ENCODE measurements at regions not wholly inside any gene's neighbourhood (a gene's known extent, or its start where the extent isn't known, plus 50 kb on each side); places are given as distances from the start of the nearest gene placed in this dataset.

- Histone ChIP-seq H3K4me2 (ENCODE audit: low read length) (no peak overlapping the region), H3K79me2 (ENCODE audit: insufficient read depth, low read length) (no peaks in the 10 kb centered on the region), H3K9me2 (ENCODE audit: low read depth, low read length) (no peaks in the 10 kb centered on the region), H3K9ac (ENCODE audit: low read length) (no peak overlapping the region), H2AFZ (ENCODE audit: low read length) (no peak overlapping the region), H3K27ac (ENCODE audit: low read depth, low read length, poor library complexity, severe bottlenecking) (no peak overlapping the region), H3K4me1 (ENCODE audit: insufficient read depth, low read length, severe bottlenecking) (no peaks in the 10 kb centered on the region), H3K36me3 (ENCODE audit: insufficient read depth, low read length) (no peaks in the 10 kb centered on the region), H4K20me1 (ENCODE audit: insufficient read depth, low read length) (no peaks in the 10 kb centered on the region), H3K4me3 (ENCODE audit: low read depth, low read length, poor library complexity, severe bottlenecking) (no peak overlapping the region), H3K9me3 (ENCODE audit: low read length) (no peaks in the 10 kb centered on the region), H3K27me3 (ENCODE audit: insufficient read depth, low read length) (no peaks in the 10 kb centered on the region), H3F3A (ENCODE audit: insufficient read depth, low read length) (no peaks in the 10 kb centered on the region)
- TF ChIP-seq EZH2 (IDR thresholded peaks at IDR 0.05; ENCODE audit: borderline replicate concordance, low read length) (no peak), CTCF (IDR thresholded peaks at IDR 0.05; ENCODE audit: low read length) (no peak)
These were observed 154.8 kb downstream of the ZBTB18 start for GRCh38 chr1:244205906-244206305.

- Histone ChIP-seq H3K9me2 (ENCODE audit: low read depth, low read length) (no peaks in the 10 kb centered on the region), H3F3A (ENCODE audit: insufficient read depth, low read length) (no peaks in the 10 kb centered on the region), H3K9ac (ENCODE audit: low read length) (no peak overlapping the region), H3K79me2 (ENCODE audit: insufficient read depth, low read length) (no peaks in the 10 kb centered on the region), H2AFZ (ENCODE audit: low read length) (no peak overlapping the region), H3K9me3 (ENCODE audit: low read length) (no peaks in the 10 kb centered on the region), H4K20me1 (ENCODE audit: insufficient read depth, low read length) (no peaks in the 10 kb centered on the region), H3K4me1 (ENCODE audit: insufficient read depth, low read length, severe bottlenecking) (no peaks in the 10 kb centered on the region), H3K4me3 (ENCODE audit: low read depth, low read length, poor library complexity, severe bottlenecking) (no peak overlapping the region), H3K4me2 (ENCODE audit: low read length) (no peak overlapping the region), H3K36me3 (ENCODE audit: insufficient read depth, low read length) (no peaks in the 10 kb centered on the region), H3K27ac (ENCODE audit: low read depth, low read length, poor library complexity, severe bottlenecking) (no peak overlapping the region), H3K27me3 (ENCODE audit: insufficient read depth, low read length) (no peaks in the 10 kb centered on the region)
- TF ChIP-seq CTCF (IDR thresholded peaks at IDR 0.05; ENCODE audit: low read length), result no peak
- no peak for TF ChIP-seq EZH2 (IDR thresholded peaks at IDR 0.05; ENCODE audit: borderline replicate concordance, low read length)
These were observed 156.2 kb downstream of the ZBTB18 start for GRCh38 chr1:244207042-244207934.

GRCh38 chr1:244207935-244208244 lies 156.8 kb downstream of the ZBTB18 start:
- Histone ChIP-seq H3K27ac (ENCODE audit: low read depth, low read length, poor library complexity, severe bottlenecking) (no peak overlapping the region), H3K4me3 (ENCODE audit: low read depth, low read length, poor library complexity, severe bottlenecking) (no peak overlapping the region), H3K9me2 (ENCODE audit: low read depth, low read length) (no peaks in the 10 kb centered on the region), H3K79me2 (ENCODE audit: insufficient read depth, low read length) (no peaks in the 10 kb centered on the region), H3F3A (ENCODE audit: insufficient read depth, low read length) (no peaks in the 10 kb centered on the region), H3K4me2 (ENCODE audit: low read length) (no peak overlapping the region), H3K27me3 (ENCODE audit: insufficient read depth, low read length) (no peaks in the 10 kb centered on the region), H3K9ac (ENCODE audit: low read length) (no peak overlapping the region), H4K20me1 (ENCODE audit: insufficient read depth, low read length) (no peaks in the 10 kb centered on the region), H3K4me1 (ENCODE audit: insufficient read depth, low read length, severe bottlenecking) (no peaks in the 10 kb centered on the region), H3K9me3 (ENCODE audit: low read length) (no peaks in the 10 kb centered on the region), H3K36me3 (ENCODE audit: insufficient read depth, low read length) (no peaks in the 10 kb centered on the region), H2AFZ (ENCODE audit: low read length) (no peak overlapping the region)
- TF ChIP-seq CTCF (IDR thresholded peaks at IDR 0.05; ENCODE audit: low read length), result no peak
- TF ChIP-seq EZH2 (IDR thresholded peaks at IDR 0.05; ENCODE audit: borderline replicate concordance, low read length), result no peak
